ENCODE measurements at regions not wholly inside any gene's neighbourhood (a gene's known extent, or its start where the extent isn't known, plus 50 kb on each side); places are given as distances from the start of the nearest gene placed in this dataset.
A peak's percentile ranks its signal among the peaks of the same experiment; 100 is the strongest.

GRCh38 chr4:41324861-41325260 is 68.1 kb downstream of the UCHL1 start:
- H3K9me2 ChIP-seq (replicated peaks; ENCODE audit: low read length), result no peaks in the 10 kb centered on the region
- CTCF ChIA-PET, result no interaction called here
- intact Hi-C loops (cut with micrococcal nuclease), result no loop called here
- TF ChIP-seq EZH2 (IDR thresholded peaks at IDR 0.05; ENCODE audit: low read length, unreplicated experiment), result no peak
- no peak for TF ChIP-seq EZH2phosphoT487 (IDR thresholded peaks at IDR 0.05; ENCODE audit: borderline replicate concordance, low read length)
- TF ChIP-seq CTCF (conservative IDR thresholded peaks at IDR 0.05; ENCODE audit: low read depth, low read length), result no peak
- ATAC-seq (no peak), DNase-seq (peak; percentile 16)
- no peaks in the 10 kb centered on the region for H3F3A ChIP-seq (ENCODE audit: low read length, unreplicated experiment)
- H3K9me3 ChIP-seq (ENCODE audit: low read length), result no peaks in the 10 kb centered on the region
- H3K9ac ChIP-seq (ENCODE audit: low read length), result no peak overlapping the region
- no peak overlapping the region for H3K4me2 ChIP-seq (ENCODE audit: low read length)
- H2AFZ ChIP-seq (ENCODE audit: low read length), result no peak overlapping the region
- no peaks in the 10 kb centered on the region for H3K27me3 ChIP-seq (ENCODE audit: low read length)
- peaks cover 17% of the 10 kb centered on the region for H3K4me1 ChIP-seq (ENCODE audit: insufficient read depth, low read length)
- no peaks in the 10 kb centered on the region for H4K20me1 ChIP-seq (ENCODE audit: low read length)
- no peak overlapping the region for H3K4me3 ChIP-seq (ENCODE audit: low read length)
- no peaks in the 10 kb centered on the region for H3K79me2 ChIP-seq (ENCODE audit: low read length)
- H3K27ac ChIP-seq (ENCODE audit: low read length), result no peak overlapping the region
- POLR2A ChIA-PET (ENCODE audit: unreplicated experiment), result no interaction called here
- no TSS peak for BruUV-seq (replicated peaks)
- no peaks in the 10 kb centered on the region for H3K36me3 ChIP-seq (ENCODE audit: low read depth, low read length)

GRCh38 chr4:41325901-41326300 is 69.2 kb downstream of the UCHL1 start:
- Histone ChIP-seq H3K9me3 (ENCODE audit: low read length) (no peaks in the 10 kb centered on the region), H3K4me3 (ENCODE audit: low read length) (no peak overlapping the region), H3K4me2 (ENCODE audit: low read length) (no peak overlapping the region), H3K9me2 (replicated peaks; ENCODE audit: low read length) (no peaks in the 10 kb centered on the region), H3F3A (ENCODE audit: low read length, unreplicated experiment) (no peaks in the 10 kb centered on the region), H3K36me3 (ENCODE audit: low read depth, low read length) (no peaks in the 10 kb centered on the region), H3K27ac (ENCODE audit: low read length) (no peak overlapping the region), H3K27me3 (ENCODE audit: low read length) (no peaks in the 10 kb centered on the region), H3K9ac (ENCODE audit: low read length) (no peak overlapping the region), H3K4me1 (ENCODE audit: insufficient read depth, low read length) (peaks cover 8% of the 10 kb centered on the region), H3K79me2 (ENCODE audit: low read length) (no peaks in the 10 kb centered on the region), H2AFZ (ENCODE audit: low read length) (no peak overlapping the region), H4K20me1 (ENCODE audit: low read length) (no peaks in the 10 kb centered on the region)
- no peak for ATAC-seq
- ChIA-PET POLR2A (ENCODE audit: unreplicated experiment) (no interaction called here), CTCF (no interaction called here)
- intact Hi-C loops (cut with micrococcal nuclease), result no loop called here
- DNase-seq, result no peak
- no TSS peak for BruUV-seq (replicated peaks)
- no peak for TF ChIP-seq EZH2 (IDR thresholded peaks at IDR 0.05; ENCODE audit: low read length, unreplicated experiment)

- ATAC-seq (no peak), DNase-seq (no peak)
- no peak overlapping the region for H3K4me2 ChIP-seq (ENCODE audit: low read length)
- intact Hi-C loops (cut with micrococcal nuclease), result no loop called here
- H3K27me3 ChIP-seq (ENCODE audit: low read length), result no peaks in the 10 kb centered on the region
- H3K36me3 ChIP-seq (ENCODE audit: low read depth, low read length), result no peaks in the 10 kb centered on the region
- H3K79me2 ChIP-seq (ENCODE audit: low read length), result no peaks in the 10 kb centered on the region
- H4K20me1 ChIP-seq (ENCODE audit: low read length), result no peaks in the 10 kb centered on the region
- no peak overlapping the region for H3K27ac ChIP-seq (ENCODE audit: low read length)
- 0 out of 2 replicates have a peak, but pooled peaks cover 3% of the 10 kb centered on the region for H3K4me1 ChIP-seq (ENCODE audit: insufficient read depth, low read length)
- CTCF ChIA-PET, result no interaction called here
- no TSS peak for BruUV-seq (replicated peaks)
- no peak overlapping the region for H3K9ac ChIP-seq (ENCODE audit: low read length)
- POLR2A ChIA-PET (ENCODE audit: unreplicated experiment), result no interaction called here
- no peak for TF ChIP-seq EZH2 (IDR thresholded peaks at IDR 0.05; ENCODE audit: low read length, unreplicated experiment)
- no peak for TF ChIP-seq EZH2phosphoT487 (IDR thresholded peaks at IDR 0.05; ENCODE audit: borderline replicate concordance, low read length)
- TF ChIP-seq CTCF (conservative IDR thresholded peaks at IDR 0.05; ENCODE audit: low read depth, low read length), result no peak
- H3K4me3 ChIP-seq (ENCODE audit: low read length), result no peak overlapping the region
- no peaks in the 10 kb centered on the region for H3K9me3 ChIP-seq (ENCODE audit: low read length)
- H3K9me2 ChIP-seq (replicated peaks; ENCODE audit: low read length), result no peaks in the 10 kb centered on the region
- no peaks in the 10 kb centered on the region for H3F3A ChIP-seq (ENCODE audit: low read length, unreplicated experiment)
- no peak overlapping the region for H2AFZ ChIP-seq (ENCODE audit: low read length)
Measured at GRCh38 chr4:41326776-41327175, 70.0 kb downstream of the UCHL1 start.

Measured in PC-3 (cell line).